ENCODE measurements at regions not wholly inside any gene's neighbourhood (a gene's known extent, or its start where the extent isn't known, plus 50 kb on each side); places are given as distances from the start of the nearest gene placed in this dataset.

DNA sequence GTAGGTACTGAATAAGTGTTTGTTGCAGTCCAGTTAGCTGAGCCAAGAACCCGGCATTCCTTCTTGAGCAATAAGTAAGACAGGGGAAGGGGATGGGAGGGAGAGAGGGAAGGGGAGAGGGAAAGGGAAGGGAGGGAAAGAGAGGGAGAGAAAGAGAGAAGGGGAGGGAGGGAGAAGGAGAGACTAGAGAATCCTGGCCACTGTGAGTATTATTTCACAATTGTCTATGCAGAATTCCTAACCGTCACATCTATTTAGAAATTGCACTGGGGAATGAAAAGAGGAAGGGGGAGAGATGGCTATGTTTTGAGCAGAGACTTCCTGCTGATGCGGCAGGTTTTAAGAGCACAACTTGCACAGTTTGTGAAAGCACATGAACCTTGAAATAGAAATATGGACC, 251.4 kb upstream of the ZMIZ1 start:
- no peak for DNase-seq

DNA sequence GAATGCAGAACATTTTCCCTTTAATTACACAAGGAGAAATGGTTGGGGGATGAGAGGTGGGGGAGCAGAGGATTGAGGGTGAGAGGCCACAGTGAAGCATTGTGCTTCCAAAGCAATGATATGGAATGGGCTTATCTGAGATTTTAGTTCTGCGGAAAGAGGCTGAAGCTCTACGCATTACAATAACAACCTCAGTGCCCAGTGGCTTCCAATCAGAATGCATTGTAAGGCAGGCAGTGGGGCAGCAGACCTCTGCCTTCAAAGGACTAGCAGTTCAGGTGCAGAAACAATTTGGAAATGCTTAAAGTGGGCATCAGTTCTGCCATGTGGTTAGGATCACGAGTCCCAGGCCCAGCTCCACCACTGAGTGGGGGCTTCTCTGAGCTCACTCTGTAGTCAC, 251.0 kb upstream of the ZMIZ1 start:
- no peak for DNase-seq

DNA sequence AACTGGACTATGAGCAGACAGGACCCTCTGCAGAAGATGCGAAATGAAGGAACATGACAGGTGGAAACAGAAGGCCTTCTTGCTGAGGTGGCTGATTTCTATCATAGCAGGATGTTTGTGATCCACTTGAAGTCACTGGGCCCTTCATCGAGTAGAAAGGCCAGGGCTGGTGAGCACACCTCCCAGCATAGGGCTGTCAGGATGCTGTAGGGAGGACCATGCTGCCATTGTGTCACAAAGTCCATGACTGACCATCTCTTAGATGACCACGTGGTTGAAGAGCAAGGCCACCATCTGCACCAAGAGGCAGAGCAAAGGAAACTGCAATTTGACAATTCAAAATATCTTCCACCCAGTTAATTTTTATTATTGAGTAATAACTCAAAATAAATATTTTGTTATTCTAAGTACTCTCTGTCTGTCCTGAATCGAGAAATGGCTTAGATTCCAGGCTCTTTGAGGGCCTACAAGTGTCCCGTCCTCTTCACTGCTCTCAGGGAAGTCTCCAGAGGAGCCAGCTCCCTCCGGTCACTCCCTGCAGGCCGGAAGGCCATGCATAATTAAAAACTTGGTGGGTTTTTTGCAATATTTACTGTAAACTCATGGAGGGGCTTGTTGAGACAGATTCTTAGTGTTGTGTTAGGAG, 249.3 kb upstream of the ZMIZ1 start:
- no peak for DNase-seq

DNA sequence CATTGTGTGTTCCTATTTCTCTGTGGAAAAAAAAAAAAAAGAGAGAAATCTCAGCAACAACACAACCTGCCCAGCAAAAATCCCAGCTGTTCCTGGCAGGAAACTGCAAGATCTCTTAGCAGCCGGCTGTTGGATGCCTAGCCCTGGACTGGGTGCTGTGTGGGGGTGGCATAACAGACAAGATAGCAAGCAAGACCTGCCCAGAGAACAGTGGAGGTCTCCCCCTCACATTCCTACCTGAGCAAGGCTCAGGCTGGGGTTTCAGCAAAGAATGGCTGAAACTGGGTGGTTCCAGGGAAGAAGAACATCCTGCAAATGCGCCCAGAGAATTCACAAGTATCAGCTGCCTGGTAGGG, 248.8 kb upstream of the ZMIZ1 start:
- DNase-seq = no peak

DNA sequence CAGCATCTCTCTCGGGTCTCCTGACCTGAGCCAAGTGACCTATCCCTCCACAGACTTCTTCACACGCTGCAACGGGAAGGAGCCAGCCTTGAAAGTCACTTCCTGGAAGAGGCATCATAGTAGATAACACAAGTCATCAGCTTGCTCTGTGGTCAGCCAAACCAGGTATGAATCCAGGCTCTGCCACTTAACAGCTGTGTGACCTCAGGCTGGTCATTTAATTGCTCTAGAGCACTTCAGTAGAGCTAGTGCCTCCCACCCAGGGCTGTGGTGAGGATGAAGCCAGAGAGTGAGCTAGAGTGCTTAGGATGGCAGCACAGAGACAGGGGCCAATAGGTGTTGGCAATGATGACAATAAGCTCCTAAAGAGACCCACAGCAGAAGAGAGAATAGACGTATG, 247.7 kb upstream of the ZMIZ1 start:
- no peak for DNase-seq

DNA sequence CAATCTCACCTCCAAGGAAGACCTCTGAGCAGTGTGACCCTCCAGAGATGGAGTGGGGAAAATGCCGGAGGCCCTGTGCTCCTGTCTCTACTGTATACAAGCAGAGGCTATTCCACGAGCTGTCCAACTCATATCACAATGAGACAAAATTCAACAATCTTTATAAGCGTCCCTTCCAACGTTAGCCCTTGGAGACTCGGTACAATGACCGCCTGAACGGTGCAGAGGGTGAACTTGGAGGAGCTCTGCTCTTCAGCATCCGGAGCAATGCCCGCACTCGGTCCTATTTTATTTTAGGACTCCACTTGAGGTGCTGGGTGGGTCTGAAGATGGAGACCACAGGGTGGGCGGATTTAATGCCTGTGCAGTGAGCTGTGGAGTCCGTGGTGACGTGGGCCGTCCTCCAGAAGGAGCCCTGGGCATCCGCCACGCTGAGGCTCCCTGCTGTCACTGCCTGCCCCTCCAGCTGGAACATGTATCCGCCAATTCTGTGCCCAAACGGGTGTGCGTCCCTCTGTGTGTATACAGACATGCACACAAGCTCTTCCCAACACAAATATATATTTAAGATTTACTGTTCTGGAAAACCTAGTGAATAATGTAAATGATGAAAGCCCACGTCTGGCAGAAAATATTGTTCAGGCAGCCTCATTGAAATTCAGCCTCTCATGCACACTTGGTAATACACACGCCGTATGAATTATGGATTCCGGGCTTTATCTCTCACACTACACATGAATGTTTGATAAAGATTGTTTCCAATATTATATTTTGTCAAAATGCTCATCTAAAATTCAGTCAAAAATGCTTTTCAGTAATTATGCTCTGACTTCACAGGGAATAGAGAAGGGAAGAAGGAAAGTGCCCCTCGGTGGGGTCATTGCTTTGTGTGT, 239.9 kb upstream of the ZMIZ1 start:
- DNase-seq = no peak

DNA sequence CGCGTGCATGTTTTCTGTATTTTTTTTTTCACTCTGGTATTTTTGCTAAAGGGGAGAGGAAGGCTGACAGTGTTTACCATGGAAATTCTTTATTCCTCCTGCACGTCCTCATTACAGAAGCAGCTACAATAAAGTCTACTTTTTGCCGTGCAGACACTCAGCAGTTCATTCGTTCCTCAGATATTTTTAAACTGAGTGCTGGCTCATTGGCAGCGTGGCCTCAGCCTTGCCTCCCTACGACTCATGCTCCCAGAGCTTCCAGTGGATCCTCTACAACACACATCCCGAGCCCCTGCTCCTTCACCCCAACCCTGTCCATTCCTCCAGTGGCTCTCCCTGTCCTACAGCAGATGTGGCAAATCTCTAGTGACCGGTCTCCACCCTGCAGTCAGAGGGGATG, 239.2 kb upstream of the ZMIZ1 start:
- DNase-seq = no peak

DNA sequence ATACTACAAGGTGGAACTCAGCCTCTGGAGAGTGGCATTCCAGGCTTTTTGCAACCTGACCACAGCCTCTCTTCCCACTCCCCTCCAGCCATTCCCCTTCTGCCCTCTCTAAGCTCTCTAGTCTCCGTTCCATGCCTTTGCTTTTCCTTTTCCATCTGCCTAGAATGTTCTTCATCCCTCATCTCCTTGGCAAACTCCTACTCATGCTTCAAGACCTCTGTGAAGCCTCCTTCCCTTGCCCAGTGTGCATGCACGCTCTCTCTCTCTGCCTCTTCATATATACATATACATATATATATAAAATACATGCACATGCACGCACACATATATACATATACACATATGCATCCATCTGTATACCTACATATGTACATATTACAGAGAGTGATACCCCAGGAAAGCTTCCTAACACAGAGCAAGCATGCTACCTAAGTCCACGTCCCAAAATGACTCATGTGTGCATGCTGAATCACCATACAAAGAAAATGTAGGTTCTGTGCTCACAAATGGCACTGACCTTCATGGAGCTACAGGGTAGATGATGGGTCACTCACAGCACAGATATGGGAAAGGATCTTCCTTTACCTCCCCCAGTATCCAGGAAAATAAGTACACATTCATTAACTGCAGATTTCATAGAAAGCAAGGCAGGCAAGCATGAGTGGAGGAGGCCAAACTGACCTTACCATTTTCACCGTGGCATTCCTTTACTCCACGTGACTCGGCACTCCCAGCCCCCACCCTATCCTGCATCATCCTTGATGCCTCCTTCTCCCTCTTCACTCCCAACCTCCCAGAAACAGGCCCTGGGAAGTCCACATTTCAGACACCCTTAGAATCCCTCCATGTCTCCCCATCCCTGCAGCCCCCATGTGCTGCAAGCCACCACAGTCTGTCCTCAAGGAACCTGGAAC, 238.4 kb upstream of the ZMIZ1 start:
- DNase-seq = no peak

DNA sequence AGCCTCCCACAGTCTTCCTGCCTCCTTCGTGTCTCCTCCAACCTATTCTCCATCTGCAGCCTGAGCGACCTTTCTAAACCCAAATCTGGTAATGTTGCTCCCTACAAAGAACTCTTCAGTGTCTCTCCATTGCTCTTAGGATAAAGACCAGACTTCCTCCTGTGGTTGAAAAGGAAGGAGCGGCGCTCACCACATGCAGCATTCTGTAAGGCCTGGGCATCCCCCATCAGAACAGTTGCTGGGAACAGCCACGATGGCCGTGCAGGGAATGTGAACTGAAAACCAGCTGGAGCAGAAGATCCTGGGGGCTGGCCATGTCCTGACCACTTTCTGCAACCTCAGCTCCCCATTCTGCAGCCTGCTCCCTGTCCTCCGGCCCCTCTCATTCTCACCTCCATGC, 237.8 kb upstream of the ZMIZ1 start:
- no peak for DNase-seq

DNA sequence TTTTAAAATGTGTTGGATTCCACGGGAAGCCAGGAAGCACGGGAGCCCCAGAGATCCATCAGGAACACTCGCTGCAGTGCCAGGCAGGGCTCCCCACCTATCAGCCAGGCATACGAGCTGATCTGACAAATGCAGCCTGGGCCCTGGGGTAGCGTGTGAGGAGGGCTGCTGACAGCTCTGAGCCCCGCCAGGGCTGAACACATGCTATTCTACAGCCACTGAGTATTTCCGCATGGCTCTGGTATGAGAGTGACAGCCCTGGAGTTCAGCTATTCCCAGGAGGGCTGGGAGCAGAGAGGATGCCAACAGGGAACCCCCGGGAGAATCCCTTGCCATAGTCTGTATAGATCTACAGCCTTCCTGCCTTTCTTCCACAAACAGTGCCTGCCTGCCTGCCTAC, 237.3 kb upstream of the ZMIZ1 start:
- DNase-seq = no peak

DNA sequence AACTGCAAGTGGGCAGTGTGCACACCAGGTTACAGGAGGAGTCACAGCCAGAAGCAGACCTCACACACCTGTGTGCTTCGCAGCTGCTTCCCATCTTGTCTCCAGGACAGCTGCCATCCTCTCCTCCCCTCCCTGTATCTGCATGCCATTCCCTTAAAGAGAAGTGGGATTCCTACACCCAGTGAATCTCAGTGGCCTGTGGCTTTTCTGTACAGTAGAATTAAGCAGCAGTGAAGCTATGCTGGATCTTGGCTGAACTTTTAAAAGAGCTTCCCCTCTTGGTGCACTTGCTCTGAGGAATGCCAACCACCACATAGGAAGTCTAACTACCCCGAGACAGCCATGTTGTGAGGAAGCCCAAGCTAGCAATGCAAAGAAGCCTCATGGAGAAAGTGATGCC, 236.5 kb upstream of the ZMIZ1 start:
- DNase-seq = no peak

DNA sequence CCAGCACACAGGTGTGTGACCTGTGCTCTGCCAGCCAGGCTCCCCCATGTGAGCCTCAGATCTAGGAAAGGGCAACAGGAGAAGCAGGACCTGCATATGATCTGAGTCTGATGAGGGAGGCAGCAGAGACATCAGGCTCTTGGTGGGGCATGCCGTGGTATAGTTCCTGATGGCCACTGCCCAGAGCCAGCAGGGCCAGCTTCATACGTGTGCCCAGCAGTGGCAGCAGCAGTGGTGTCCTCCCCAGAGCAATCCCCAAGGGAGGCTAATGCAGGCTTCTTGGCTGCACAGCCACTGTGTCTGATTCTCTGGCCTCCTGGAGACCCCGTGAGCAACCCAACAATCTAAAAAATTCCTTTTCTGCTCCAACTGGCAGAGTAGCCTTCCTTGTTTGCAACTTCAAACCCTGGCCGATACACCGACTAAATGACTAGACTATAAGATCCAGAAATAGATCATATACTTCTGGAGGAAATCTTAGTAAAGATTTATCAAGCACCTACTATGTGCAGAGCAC, 230.6 kb upstream of the ZMIZ1 start:
- DNase-seq = no peak

DNA sequence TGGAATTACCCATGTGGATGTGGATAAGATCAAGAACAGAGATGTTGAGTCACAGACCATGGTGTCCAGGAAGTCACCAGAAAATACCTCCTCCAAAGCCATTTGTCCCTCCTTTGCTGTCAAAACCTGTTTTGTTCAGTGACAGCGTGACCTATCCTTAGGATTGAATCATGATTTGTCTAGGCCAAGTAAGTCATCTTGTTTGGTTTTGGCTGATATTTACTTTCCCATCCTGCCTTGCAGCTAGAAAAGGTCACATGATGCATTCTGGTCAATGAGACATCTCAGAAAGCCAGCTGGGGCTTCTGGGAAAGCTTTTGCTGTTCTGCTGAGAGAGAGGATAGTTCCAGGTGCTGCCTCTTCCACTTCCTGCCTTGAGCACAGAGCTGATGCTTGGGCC, 225.3 kb upstream of the ZMIZ1 start:
- no peak for DNase-seq

DNA sequence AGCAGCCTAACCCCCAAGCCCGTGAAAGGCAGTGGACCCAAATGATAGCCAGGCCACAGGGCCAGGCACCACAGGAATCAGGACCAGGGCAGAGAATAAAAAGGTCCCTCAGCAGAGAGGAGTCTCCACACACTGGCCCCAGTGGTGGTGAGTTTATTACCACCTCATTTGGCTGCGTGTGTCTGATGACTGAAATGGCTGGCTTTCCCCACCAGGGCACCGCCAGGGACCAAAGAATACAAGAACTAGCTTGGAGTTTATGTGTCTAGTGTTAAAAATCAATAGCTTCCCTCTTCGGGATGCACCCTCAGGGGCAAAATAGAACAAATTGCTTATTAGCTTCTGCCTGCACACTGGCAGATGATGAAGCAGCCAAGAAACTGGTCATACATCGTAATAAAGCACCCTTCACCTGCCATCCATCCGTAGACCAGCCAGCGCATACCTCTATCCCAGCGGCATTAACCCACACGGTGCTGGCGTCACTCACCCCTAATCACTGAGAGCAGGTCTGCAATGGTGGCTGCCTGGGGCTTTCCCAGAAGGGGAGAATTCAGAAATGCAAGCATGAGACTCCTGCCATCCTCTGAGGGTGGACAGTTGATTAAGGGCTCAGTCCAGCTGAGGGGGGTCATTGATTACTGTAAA, 223.7 kb upstream of the ZMIZ1 start:
- no peak for DNase-seq

DNA sequence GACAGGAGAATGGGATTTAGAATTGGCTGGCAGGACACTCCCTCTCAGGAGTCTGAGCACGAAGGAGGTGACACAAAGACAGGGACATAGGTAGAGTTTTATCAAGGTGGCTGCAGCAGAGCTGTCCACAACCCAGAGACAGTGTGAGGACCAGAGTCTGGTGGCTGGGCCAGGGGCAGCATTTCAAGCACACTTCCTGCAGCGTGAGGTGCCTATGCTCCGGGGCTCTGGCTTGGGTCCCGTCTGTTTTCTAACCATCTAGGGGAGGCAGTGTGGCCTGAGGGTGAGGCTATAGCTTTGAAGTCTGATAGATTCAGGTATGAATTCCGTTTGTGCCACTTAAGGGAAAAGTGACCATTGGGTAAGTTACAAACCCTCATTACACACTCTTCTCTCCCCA, 222.7 kb upstream of the ZMIZ1 start:
- DNase-seq = no peak

DNA sequence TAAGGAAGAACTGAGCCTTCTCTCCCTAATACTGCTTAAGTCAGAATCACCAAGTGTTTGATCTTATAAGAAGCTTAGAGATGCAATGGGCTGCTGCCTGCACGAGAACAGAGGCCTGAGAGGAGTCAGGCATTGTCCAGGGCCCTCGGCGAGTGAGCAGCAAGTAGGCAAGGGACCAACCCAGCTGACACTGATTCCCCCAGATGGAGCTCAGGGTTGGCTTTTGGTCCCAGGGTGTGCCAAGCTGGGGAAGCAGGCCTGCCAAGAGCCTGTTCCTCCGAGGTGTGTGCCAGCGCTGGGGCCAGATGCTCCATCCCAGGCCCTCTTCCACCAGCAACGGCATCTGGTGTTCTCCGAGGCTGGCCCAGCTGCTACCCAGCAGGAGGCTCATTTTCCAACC, 222.0 kb upstream of the ZMIZ1 start:
- no peak for DNase-seq

DNA sequence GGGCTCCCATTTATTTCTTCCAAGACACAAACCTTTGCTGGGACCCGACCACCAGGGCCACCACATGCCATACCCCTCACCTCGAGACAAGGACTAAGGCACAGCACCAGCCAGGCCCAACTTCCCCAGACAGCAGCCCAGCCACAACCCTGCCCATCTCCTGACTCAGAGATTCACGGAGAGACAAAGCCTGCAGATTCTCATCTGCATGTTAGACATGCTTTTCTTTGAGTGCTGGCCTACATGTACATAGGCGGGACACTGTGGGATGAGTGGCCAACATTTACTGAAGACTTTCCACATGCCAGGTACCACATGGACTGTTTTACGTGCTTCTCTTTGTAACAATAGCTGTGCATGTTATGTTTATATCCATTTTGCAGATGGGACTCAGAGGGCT, 221.3 kb upstream of the ZMIZ1 start:
- DNase-seq = no peak

DNA sequence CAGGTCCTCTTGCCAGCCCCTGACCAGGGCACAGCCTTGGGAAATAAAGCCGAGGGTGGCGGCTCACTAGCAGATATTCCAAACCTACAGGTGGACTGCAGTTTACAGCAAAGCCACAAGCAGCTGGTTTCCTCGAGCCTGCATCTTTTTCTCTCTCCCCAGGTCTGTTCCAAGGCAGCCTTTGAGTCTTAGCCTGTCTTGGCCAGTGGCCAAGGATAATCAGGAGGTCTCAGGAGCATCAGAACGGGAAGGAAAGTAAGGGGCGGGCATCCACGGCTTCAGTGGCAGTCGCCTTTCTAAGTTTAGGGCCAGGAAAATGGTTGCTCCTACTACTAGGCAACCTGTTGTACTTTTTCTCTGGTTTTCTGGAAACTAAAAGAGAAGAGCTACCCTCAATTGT, 219.7 kb upstream of the ZMIZ1 start:
- no peak for DNase-seq

DNA sequence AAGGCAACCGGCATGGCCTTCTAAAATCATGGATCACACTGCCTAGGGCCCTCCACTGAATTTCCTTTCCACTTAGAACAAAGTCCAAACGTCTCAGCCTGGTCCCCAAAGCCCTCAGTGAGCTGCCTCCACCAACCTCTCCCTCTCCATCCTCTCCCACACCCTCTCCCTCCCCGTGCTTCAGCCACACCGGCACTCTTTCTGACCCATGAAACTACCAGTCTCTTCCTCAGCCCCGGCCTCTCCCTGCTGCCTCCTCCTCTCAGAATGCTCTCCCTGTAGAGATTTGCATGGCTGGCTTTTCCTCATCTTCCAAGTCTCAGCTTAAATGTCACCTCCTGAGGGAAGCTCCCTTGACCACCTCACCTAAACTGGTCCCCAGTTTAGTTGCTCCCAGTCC, 219.0 kb upstream of the ZMIZ1 start:
- no peak for DNase-seq

DNA sequence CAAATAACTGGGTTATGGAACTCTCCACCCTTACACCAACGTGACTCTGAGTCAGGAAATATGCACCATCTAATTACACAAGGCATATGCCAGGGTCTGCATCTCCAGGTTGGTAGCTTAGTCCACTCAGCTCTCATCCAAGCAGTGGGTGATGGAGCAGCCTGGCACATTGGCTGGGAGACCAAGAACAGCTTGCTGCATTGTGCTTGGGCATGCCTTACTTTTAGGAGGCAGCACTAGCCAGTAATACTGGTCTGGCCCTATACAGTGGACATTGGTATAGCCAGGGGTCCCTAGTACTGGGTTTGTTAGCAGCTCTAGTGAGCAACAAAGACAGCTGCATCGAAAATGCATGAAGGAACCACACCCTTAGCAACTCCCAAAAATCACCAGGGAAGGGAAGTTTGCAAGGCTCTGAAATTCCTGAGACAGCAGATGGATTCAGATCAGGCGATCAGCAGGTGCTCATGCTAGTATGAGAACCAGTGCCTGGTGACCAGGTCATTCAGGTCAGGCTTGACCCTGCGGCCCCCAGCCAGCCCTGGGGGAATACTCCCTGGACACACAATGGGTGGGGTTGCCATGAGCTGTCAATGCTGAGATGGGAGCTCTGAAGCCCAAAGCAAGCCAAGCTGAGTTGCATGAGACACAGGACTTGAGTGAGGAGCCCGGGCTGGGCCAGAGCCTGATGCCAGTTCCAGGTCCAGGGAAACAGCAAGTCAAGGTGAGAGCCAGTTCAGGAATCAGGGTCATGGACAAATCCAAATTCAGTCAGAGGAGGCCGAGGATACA, 217.9 kb upstream of the ZMIZ1 start:
- DNase-seq = no peak

DNA sequence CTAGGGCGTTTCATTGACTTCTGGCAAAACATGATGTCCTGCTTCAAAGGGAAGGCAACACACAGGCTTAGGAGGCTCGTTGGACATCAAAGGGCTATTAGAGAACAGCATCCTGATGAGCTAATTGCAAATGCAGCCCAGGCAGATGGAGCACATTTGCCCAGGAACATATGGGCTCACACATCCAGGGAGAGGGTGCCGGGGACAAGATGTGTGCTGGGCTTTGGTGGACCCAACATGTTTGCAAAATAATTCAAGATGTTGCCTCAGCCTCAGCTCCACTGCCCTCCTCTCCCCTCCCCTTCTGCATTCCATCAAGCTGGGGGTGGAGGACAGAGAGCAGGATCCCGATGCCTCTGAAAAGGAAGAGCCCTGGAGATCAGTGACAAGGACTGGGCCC, 217.1 kb upstream of the ZMIZ1 start:
- DNase-seq = no peak
